GM19452 (cell line): ENCODE measurements at regions not wholly inside any gene's neighbourhood (a gene's known extent, or its start where the extent isn't known, plus 50 kb on each side); places are given as distances from the start of the nearest gene placed in this dataset.

Experiments
- ATAC-seq: cut with Tn5 transposase; IDR thresholded peaks from one replicate; pipeline ENCODE4 v1.9.1; 2021; ENCODE audit not compliant: unreplicated experiment

DNA sequence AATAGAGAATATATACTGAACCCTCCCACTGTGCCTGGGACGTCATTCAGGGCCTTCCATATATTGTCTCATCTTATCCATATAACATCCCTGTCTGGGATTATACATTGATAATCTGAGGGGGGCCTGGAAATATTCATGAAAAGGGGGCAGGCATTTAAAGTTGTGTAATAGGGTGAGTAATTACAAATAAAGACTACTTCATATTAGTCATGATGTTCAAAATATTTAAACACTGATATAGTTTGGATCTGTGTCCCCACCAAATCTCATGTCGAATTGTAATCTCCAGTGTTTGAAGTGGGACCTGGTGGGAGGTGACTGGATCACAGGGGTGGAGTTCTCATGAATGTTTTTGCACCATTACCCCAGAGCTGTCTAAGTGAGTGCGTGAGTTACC is 97.8 kb downstream of the AQP9 start:
- no peak for ATAC-seq

DNA sequence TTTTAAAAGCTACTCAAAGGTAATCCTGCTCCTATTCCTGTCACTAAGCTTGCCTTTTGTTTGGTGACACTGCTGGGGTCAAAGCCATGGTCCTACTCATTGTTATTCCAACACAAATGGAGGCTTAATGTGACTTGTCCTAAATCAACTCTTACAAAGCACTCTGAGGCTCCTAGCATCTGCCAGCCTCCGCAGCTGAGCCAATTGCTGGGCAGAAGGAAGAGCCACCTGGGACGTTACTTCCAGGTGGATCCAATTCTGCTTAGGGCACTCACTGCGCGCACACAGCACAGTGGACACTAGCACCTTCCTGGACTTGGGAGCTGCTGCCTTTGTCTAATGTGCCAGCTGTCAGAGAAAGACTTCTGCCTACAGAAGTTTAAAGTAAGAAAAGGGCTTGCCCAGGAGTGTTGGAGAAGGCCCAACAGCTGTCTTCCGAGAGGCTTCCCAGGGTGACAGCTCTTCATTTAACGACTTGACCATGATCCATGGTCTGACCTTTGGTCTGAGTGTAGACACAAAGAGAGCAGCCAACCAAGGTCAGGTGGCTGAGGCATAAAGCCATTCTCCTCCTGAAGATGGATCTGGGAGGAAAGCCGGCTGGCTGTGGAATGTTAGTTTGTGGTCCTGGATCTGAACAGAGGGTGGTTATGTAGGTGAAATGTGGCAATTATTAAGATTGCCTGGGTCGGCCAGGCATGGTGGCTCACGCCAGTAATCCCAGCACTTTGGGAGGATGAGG is 102.2 kb downstream of the AQP9 start:
- no peak for ATAC-seq

DNA sequence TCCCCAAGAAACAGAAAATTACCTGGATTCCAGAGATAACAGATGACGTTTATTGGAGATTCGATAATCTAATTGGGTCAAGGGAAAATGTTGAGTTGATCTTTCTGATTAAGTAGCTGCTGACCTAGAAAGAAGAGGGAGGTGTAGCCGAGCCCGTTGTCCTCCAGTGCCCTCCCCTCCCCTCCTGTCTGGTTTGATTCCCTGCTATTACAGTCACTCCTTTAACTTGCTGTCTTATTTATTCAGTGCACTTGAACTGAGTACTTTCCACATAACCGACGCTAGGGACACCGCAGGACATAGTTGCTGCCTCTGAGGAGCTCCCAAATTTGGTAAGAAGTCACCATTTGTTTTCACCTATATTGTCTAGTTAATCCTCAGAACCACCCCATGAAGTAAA is 103.7 kb downstream of the AQP9 start:
- no peak for ATAC-seq

DNA sequence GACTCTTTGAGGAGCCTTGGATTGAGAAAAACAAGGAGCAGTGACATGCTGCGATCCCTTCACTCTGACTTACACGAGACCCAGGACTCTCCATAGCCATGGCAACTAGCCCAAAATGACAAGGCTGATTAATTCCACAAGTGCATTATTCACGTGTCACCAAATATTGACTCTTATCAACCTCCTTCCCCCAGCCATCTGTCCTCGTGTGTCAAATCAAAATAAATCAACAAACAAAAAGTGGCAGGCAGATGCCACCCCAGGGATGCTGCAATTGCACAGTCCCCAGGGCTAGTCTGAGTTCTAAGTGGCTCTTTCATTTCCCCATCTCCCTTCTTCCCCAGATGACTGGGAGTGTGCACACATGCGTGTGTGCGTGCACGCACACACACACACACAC is 104.9 kb downstream of the AQP9 start:
- ATAC-seq, result no peak

GRCh38 chr15:58244536-58244935 is 106.4 kb downstream of the AQP9 start:
- ATAC-seq, result no peak

DNA sequence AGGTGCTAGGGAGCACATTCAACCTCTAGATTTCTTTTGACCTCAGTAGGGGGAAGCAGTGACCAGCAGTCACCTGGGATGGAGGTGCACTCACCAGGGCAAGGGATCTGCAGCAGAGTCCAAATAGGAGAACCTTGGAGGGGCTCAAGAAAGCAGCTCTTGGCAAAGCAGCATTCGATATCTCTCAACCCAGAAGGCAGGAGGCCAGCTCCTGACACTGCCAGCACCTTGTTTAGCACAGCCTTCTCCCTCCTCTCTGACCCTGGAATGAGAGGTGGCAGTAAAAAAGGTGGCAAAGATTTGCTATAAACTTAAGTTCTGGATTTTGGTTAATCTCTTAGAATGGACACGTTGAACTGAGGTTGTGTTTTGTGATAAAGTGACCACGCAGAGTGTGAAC is 107.9 kb downstream of the AQP9 start:
- no peak for ATAC-seq

- ATAC-seq, result no peak
These were observed 110.0 kb downstream of the AQP9 start for GRCh38 chr15:58247855-58248842.

DNA sequence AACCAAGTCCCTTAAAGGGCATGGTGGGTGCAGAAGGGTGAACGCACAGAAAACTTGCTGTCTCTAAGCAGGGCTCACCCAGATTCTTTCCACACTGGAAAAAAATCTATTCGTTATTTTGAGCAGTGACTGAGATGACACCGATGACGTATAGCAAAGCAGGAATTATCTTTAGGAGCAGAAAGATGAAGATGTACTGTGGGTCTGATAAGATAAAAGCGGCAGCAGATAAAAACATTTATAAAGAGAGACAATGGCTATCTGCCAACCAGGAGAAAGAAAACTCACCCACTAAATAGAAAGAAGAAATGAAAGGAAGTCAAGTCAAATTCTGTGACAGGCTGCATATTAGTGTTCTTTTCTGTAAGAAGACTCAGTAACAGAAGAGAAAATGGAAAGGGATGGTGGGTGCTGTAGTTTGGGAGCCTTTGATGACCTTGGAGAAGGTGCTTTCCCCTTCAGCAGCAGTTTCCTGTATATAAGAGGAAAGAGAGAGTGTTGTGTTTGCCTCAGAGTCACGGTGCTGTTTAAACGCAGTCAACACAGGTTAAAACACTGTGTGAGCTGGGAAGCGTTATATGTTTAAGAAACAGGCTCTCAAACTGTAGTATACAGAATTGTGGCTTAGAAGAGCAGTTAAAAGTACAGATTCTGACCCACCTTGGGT is 111.6 kb downstream of the AQP9 start:
- ATAC-seq, result no peak

GRCh38 chr15:58252586-58253323 is 114.6 kb downstream of the AQP9 start:
- ATAC-seq, result no peak

DNA sequence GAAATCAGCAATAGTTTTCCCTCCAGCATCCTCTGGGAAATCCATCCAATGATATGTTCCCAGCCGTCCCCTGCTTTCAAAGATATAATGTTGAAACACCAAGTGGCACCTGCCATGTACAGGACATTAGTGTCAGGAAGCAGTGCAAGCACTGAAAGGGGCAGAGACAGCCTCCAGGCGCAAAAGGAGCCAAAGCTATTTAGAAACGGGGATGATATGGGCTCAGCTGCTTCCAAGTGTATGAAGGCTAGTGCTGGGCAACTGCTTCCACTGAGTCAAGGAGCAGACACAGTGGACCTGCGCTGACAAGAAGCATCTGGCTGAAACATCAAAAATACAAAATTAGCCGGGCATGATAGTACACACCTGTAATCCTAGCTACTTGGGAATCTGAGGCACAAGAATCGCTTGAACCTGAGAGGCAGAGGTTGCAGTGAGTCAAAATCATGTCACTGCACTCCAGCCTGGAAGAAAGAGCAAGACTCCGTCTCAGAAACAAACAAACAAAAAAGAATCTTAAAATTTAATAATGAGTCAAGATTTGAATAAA is 119.7 kb downstream of the AQP9 start:
- no peak for ATAC-seq

DNA sequence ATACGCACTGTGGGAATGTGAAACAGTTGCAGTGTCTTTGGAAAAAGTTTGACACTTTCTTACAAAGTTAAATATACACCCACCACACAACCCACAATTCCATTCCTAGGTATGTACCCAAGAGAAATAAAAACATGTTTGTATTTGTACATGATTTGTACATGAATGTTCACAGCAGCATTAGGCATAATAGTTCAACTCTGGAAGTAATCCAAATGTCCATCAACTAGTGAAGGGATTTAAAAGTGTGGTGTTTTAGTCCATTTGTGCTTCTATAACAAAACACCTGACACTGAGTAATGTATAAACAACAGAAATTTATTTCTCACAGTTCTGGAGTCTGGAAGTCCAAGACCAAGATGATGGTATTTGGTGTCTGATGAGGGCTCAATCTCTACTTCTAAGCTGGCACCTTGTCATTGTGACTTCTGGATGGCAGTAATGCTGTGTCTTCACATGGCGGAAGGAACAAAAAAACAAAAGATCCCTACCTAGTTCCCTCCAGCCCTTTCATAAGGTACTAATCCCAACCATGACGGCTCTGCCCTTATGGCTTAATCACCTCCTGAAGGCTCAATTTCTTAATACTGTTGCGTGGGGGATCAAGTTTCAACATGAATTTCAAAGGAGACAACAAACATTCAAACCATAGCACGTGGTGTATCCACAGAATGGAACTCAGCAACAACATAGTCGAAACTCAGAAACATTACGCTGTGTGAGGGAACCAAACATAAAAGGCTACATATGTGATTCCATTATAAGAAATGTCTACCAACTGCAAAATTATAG is 120.5 kb downstream of the AQP9 start:
- ATAC-seq, result no peak

GRCh38 chr15:58260205-58260724 is 122.1 kb downstream of the AQP9 start:
- no peak for ATAC-seq

GRCh38 chr15:58260725-58261267 is 122.6 kb downstream of the AQP9 start:
- ATAC-seq, result no peak

GRCh38 chr15:58261368-58261767 is 123.2 kb downstream of the AQP9 start:
- ATAC-seq, result no peak

- no peak for ATAC-seq
These were observed 126.1 kb downstream of the AQP9 start for GRCh38 chr15:58264053-58264971.

DNA sequence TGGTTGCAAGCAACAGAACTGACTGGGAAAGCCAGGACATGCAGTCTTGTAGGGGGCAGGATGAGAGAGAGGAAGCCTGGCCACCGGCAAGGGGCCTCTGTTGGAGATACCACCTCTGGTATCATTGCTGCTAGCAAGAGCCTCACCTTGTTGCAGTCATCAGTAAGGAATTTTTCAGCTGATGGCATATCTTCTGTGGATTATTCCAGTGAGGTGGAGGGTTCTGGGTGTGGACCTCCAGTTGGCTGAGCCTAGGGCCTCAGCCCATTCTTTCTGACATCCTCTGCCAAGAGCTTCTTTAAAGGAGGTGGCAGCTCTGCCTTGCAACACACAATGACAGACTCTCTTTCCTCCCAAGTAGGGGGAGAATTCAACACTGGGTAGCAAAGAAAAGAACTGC is 128.9 kb downstream of the AQP9 start:
- no peak for ATAC-seq

GRCh38 chr15:58268746-58269267 is 130.6 kb downstream of the AQP9 start:
- no peak for ATAC-seq
